GM23338 (cell line): ENCODE measurements at regions not wholly inside any gene's neighbourhood (a gene's known extent, or its start where the extent isn't known, plus 50 kb on each side); places are given as distances from the start of the nearest gene placed in this dataset.

Source experiments
- ATAC-seq: fragments of 200-7000 bp; cut with Tn5 transposase; 3 replicates; pipeline ENCODE4 v1.9.1; 2020
- DNase-seq: peaks from one replicate; pipeline ENCODE4 v3.0.0-alpha.2; 2015; ENCODE audit warnings: low spot score
- H2AFZ ChIP-seq: fragments of 200-600 bp; sonication (generic); 2 replicates; pipeline ENCODE4 v1.8.0; 2016; ENCODE audit warnings: antibody characterized with exemption, mild to moderate bottlenecking, moderate library complexity
- H3F3A ChIP-seq: fragments of 200-600 bp; sonication (generic); replicated peaks from 2 replicates; pipeline ENCODE4 v1.8.0; 2017; ENCODE audit warnings: antibody characterized with exemption, mixed run types, low read depth
- H3K27ac ChIP-seq: fragments of 200-600 bp; sonication (generic); 2 replicates; pipeline ENCODE4 v1.6.1; 2016; ENCODE audit warnings: low read depth
- H3K27me3 ChIP-seq: fragments of 200-600 bp; sonication (generic); 2 replicates; pipeline ENCODE4 v1.8.0; 2016; ENCODE audit warnings: mild to moderate bottlenecking, mixed run types, moderate library complexity; ENCODE audit not compliant: insufficient read depth
- H3K36me3 ChIP-seq: fragments of 200-600 bp; sonication (generic); 2 replicates; pipeline ENCODE4 v1.8.0; 2016; ENCODE audit warnings: mild to moderate bottlenecking; ENCODE audit not compliant: insufficient read depth
- H3K4me1 ChIP-seq: fragments of 200-600 bp; sonication (generic); 2 replicates; pipeline ENCODE4 v1.8.0; 2016; ENCODE audit warnings: mild to moderate bottlenecking, moderate library complexity; ENCODE audit not compliant: insufficient read depth
- H3K4me2 ChIP-seq: fragments of 200-600 bp; sonication (generic); 2 replicates; pipeline ENCODE4 v1.7.1; 2017; ENCODE audit warnings: mixed run types
- H3K4me3 ChIP-seq: fragments of 200-600 bp; sonication (generic); 2 replicates; pipeline ENCODE4 v1.6.1; 2016; ENCODE audit warnings: mixed run types
- H3K79me2 ChIP-seq: fragments of 200-600 bp; sonication (generic); replicated peaks from 2 replicates; pipeline ENCODE4 v1.8.0; 2017; ENCODE audit warnings: mild to moderate bottlenecking; ENCODE audit not compliant: insufficient read depth
- H3K9me2 ChIP-seq: fragments of 200-600 bp; sonication (generic); 2 replicates; pipeline ENCODE4 v1.8.0; 2017; ENCODE audit not compliant: insufficient read depth
- H4K20me1 ChIP-seq: fragments of 200-600 bp; sonication (generic); replicated peaks from 2 replicates; pipeline ENCODE4 v1.8.0; 2017; ENCODE audit warnings: mild to moderate bottlenecking; ENCODE audit not compliant: insufficient read depth
- H3K27ac Mint-ChIP-seq: 2 replicates; pipeline ENCODE4 v1.8.0; 2020; ENCODE audit warnings: inconsistent platforms, mild to moderate bottlenecking, moderate library complexity, mixed read lengths
- H3K27me3 Mint-ChIP-seq: 3 replicates; pipeline ENCODE4 v1.8.0; 2022; ENCODE audit warnings: low read depth, mild to moderate bottlenecking, moderate library complexity, mixed read lengths, inconsistent platforms; ENCODE audit not compliant: insufficient read depth, poor library complexity
- H3K36me3 Mint-ChIP-seq: 3 replicates; pipeline ENCODE4 v1.8.0; 2021; ENCODE audit warnings: low read depth, mild to moderate bottlenecking, inconsistent platforms, moderate library complexity, mixed read lengths
- H3K4me1 Mint-ChIP-seq: 3 replicates; pipeline ENCODE4 v1.8.0; 2020; ENCODE audit warnings: mild to moderate bottlenecking, inconsistent platforms, mixed read lengths
- H3K4me3 Mint-ChIP-seq: 3 replicates; pipeline ENCODE4 v1.8.0; 2021; ENCODE audit warnings: moderate library complexity, mild to moderate bottlenecking, inconsistent platforms, mixed read lengths
- H3K9me3 Mint-ChIP-seq: 3 replicates; pipeline ENCODE4 v1.8.0; 2020; ENCODE audit warnings: moderate library complexity, mild to moderate bottlenecking, inconsistent platforms, mixed read lengths
- JUNB ChIP-seq: IDR thresholded peaks from one replicate; pipeline ENCODE4 v1.6.1; 2016; ENCODE audit warnings: antibody characterized with exemption; ENCODE audit not compliant: unreplicated experiment
- NANOG ChIP-seq: IDR thresholded peaks from 2 replicates; pipeline ENCODE4 v1.6.1; 2016; ENCODE audit warnings: antibody characterized with exemption, borderline replicate concordance
- REST ChIP-seq: IDR thresholded peaks from one replicate; pipeline ENCODE4 v1.6.1; 2018; ENCODE audit warnings: antibody characterized with exemption; ENCODE audit not compliant: unreplicated experiment
- ZNF462 ChIP-seq: fragments of 250-450 bp; sonication (Bioruptor Pico); IDR thresholded peaks from 2 replicates; pipeline ENCODE4 v1.5.0; 2020; ENCODE audit warnings: mild to moderate bottlenecking, moderate library complexity

- TF ChIP-seq REST: no peak
- TF ChIP-seq NANOG: no peak
- no peak for TF ChIP-seq ZNF462 (CRISPR knock-in tag)
These were observed 147.6 kb upstream of the TMEM170B start (continued) for GRCh38 chr6:11389977-11390376.

GRCh38 chr6:11388983-11389944 is 148.3 kb upstream of the TMEM170B start:
- H3K9me2 ChIP-seq: peaks cover 12% of the 10 kb centered on the region; the same call in 1 of the 2 replicates
- H3K4me1 Mint-ChIP-seq: peaks cover 12% of the 10 kb centered on the region; the same call in 2 of the 3 replicates
- no peaks in the 10 kb centered on the region for H3F3A ChIP-seq
- ATAC-seq (no peak), DNase-seq (no peak)
- H3K36me3 Mint-ChIP-seq: no peaks in the 10 kb centered on the region
- peaks cover 3% of the 10 kb centered on the region for H3K27me3 Mint-ChIP-seq
- no peak overlapping the region for H3K27ac Mint-ChIP-seq
- no peaks in the 10 kb centered on the region for H4K20me1 ChIP-seq
- H3K4me2 ChIP-seq: no peak overlapping the region
- H3K4me1 ChIP-seq: no peaks in the 10 kb centered on the region
- no peaks in the 10 kb centered on the region for H3K27me3 ChIP-seq
- peaks cover 3% of the 10 kb centered on the region; the same call in 2 of the 3 replicates for H3K9me3 Mint-ChIP-seq
- H3K4me3 Mint-ChIP-seq: no peak overlapping the region
- no peaks in the 10 kb centered on the region for H3K79me2 ChIP-seq
- no peak overlapping the region for H3K4me3 ChIP-seq
- no peaks in the 10 kb centered on the region for H3K36me3 ChIP-seq
- H3K27ac ChIP-seq: no peak overlapping the region
- no peak overlapping the region for H2AFZ ChIP-seq
- no peak for TF ChIP-seq ZNF462 (CRISPR knock-in tag)
- TF ChIP-seq JUNB: no peak
